ENCODE measurements at regions not wholly inside any gene's neighbourhood (a gene's known extent, or its start where the extent isn't known, plus 50 kb on each side); places are given as distances from the start of the nearest gene placed in this dataset.

GRCh38 chr3:124594581-124594980 lies 135.7 kb upstream of the UMPS start:
- no peak for DNase-seq (ENCODE audit: low spot score)
- TF ChIP-seq CTCF (IDR thresholded peaks at IDR 0.05; ENCODE audit: extremely low read depth, missing control alignments) = no peak

- TF ChIP-seq CTCF (IDR thresholded peaks at IDR 0.05; ENCODE audit: extremely low read depth, missing control alignments) = no peak
- no peak for DNase-seq (ENCODE audit: low spot score)
Observed at GRCh38 chr3:124597273-124597672, 133.0 kb upstream of the UMPS start.

DNA sequence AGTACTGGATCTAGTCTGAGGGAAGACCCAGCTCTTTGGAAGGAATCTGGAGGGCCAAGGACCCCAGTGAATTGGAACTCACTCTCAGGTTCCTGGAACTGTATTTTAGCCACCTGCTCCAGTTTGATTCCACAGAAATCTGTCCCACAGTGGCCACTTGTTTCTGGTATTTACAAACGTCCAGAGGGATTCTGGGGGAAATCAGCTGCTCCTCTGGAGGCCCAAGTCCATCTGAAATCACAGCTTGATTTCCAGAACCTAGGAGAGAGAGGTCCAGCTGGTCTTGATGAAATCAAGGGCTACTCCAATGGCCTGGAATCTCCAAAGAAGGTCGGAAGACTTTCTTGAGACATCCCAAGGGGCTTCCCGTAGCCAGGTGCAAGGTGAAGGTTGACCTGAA lies 132.3 kb upstream of the UMPS start:
- TF ChIP-seq CTCF (IDR thresholded peaks at IDR 0.05; ENCODE audit: extremely low read depth, missing control alignments) = no peak

DNA sequence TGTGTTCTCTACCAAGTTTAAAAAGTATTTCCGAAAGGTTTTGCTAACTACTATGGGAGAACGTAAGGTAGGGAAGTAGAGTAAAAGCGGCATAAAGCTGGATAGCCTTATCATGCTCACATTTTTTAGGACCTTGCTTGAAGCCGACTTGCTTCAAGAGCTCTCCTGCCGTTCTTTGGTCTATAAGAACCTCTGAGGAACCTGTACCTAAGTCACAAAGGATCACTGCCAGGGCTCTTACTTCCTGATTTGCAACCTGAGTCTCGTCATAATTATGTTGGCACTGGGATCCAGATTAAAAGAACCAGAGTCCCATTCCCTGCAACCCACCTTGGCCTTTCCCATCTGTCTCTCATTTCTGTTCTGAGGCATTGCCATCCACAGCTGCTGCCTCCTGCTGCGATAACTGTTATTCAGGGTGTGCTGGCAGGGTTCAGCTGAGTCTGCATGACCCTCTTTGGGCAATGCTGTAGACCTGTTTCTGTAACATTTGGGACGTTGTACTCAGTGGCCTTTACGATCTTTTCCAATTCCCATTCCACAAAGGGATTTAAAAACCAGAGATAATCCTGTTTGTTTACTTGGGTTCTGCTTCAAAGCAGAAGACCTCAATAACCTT lies 131.0 kb upstream of the UMPS start:
- no peak for TF ChIP-seq CTCF (IDR thresholded peaks at IDR 0.05; ENCODE audit: extremely low read depth, missing control alignments)
- no peak for DNase-seq (ENCODE audit: low spot score)

More for the DNA sequence above, 132.3 kb upstream of the UMPS start:
- no peak for DNase-seq (ENCODE audit: low spot score)

DNA sequence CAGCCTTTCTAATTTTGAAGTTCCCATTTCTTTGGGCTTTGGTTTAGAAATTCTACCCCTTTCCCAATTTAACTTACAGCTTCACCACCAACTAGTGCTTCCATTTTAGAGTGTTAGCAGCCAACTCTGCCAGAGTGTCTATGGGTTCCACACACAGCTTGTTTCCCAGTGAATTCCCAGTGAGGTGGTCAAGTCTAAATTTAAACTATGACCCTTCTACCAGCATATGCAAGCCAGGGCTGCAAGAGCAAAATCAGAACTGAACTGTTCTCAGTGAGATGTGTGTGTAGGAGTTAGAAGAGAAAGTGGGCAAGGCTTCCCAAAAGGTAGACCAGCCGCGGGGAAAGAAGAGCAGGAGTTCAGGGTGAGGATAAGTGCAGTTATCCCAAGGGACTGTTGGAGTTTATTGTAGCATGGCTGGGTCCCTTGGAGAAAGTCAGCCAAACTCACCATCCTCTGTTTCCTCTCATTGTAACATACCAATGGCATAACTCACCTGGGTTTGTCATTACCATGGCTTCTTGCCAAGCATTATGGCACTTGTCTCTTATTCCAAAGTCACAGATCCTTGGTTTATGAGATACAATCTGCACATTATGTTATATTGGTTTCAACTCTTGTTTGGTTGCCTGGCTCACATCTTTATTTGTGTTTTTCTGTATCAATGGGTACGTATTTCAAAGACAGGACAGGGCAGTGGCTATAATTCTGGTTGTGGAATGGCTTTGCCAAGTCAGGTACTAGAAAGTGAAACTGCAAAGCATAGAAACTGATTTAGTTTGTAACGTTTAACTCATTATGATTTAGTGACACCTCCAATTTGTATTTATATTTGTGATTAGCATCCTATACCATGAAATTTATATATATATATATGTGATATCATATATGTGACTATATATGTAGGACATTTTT lies 130.2 kb upstream of the UMPS start:
- no peak for TF ChIP-seq CTCF (IDR thresholded peaks at IDR 0.05; ENCODE audit: extremely low read depth, missing control alignments)
- no peak for DNase-seq (ENCODE audit: low spot score)

DNA sequence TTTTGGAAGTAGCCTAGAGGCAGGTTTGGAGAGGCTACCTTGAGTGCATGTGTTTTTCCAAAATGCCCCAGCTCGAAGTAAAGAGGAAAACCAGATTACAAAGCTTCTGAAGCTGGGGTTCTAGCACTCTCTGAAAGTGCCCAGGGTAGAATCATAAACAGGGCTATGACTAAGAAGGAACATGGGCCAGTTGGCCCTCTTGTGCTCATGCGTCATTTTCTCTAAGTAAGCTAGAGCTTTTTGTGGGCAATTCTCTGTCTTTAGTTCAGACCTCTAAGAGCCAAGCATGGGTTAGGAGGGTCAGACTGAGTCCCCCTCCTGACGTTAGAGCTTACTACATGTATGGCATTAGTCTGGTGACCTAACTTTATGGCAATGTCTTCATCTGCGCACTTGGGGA lies 129.5 kb upstream of the UMPS start:
- no peak for TF ChIP-seq CTCF (IDR thresholded peaks at IDR 0.05; ENCODE audit: extremely low read depth, missing control alignments)
- DNase-seq (ENCODE audit: low spot score) = no peak

DNA sequence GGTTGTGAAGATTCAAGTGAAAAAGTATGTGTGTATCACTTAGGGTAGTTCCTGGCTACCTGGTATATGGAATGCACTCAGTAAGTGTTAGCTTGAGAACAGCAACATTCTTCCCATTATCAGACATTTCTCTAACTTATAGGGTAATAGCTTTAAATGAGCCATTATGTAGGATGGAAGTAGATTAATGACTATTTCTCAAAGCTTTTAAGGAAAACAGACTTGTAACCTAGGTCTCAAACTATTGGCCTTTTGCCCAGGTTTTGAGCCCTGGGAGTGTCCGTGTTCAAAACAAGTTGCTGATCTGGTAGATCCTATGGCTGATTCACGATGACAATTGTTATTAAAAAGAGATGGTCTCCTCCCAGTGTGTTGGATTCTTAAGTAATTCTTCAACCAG lies 129.1 kb upstream of the UMPS start:
- no peak for DNase-seq (ENCODE audit: low spot score)
- no peak for TF ChIP-seq CTCF (IDR thresholded peaks at IDR 0.05; ENCODE audit: extremely low read depth, missing control alignments)
